Spleen (tissue), 7 donors: ENCODE measurements at regions not wholly inside any gene's neighbourhood (a gene's known extent, or its start where the extent isn't known, plus 50 kb on each side); places are given as distances from the start of the nearest gene placed in this dataset.

ENCODE experiments used
- POLR2A ChIP-seq, 3 donors: fragments of 450-650 bp; IDR thresholded peaks; one replicate each; pipeline ENCODE4 v1.5.1; 2017; ENCODE audit warnings: antibody characterized with exemption in 3 of 3, mild to moderate bottlenecking in 1 of 3
- TF ChIP-seq, protein P1 (sequence below), 11 experiments: fragments of 200-600 bp in 7 of 11; fragments of 450-650 bp in 4 of 11; sonication (generic) in 4 of 11; IDR thresholded peaks in 8 of 11; conservative IDR thresholded peaks in 3 of 11; 1 replicate in 7 of 11; 2 replicates in 4 of 11; pipeline versions ENCODE4 v1.4.0 to v1.8.0; 2016 to 2021; ENCODE audit warnings: antibody characterized with exemption in 11 of 11, inconsistent platforms in 4 of 11, mild to moderate bottlenecking in 1 of 11
- donor health status: DM: no; HTN: no; CAD: no; lungs with moderate emphysema.
- donor health status: DM: no; HTN: no; CAD: no.
- donor health status: DM: no; HTN: no; CAD: no.

GRCh38 chr18:2380101-2380500, 191.2 kb downstream of the METTL4 start:
- TF ChIP-seq, protein P1, sequence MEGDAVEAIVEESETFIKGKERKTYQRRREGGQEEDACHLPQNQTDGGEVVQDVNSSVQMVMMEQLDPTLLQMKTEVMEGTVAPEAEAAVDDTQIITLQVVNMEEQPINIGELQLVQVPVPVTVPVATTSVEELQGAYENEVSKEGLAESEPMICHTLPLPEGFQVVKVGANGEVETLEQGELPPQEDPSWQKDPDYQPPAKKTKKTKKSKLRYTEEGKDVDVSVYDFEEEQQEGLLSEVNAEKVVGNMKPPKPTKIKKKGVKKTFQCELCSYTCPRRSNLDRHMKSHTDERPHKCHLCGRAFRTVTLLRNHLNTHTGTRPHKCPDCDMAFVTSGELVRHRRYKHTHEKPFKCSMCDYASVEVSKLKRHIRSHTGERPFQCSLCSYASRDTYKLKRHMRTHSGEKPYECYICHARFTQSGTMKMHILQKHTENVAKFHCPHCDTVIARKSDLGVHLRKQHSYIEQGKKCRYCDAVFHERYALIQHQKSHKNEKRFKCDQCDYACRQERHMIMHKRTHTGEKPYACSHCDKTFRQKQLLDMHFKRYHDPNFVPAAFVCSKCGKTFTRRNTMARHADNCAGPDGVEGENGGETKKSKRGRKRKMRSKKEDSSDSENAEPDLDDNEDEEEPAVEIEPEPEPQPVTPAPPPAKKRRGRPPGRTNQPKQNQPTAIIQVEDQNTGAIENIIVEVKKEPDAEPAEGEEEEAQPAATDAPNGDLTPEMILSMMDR (IDR thresholded peaks at IDR 0.05 in 8 of 11, conservative IDR thresholded peaks at IDR 0.05 in 3 of 11), result no peak
- no peak for TF ChIP-seq POLR2A (IDR thresholded peaks at IDR 0.05)
